Hepatocyte (in vitro differentiated cells): ENCODE measurements at regions not wholly inside any gene's neighbourhood (a gene's known extent, or its start where the extent isn't known, plus 50 kb on each side); places are given as distances from the start of the nearest gene placed in this dataset.

Experiments used
- EZH2 ChIP-seq: fragments of 200-600 bp; sonication (generic); IDR thresholded peaks from 2 replicates; pipeline ENCODE4 v1.6.1; 2016; ENCODE audit warnings: antibody characterized with exemption, mild to moderate bottlenecking, borderline replicate concordance
- TF ChIP-seq, protein P1 (sequence below): fragments of 200-600 bp; sonication (generic); IDR thresholded peaks from 2 replicates; pipeline ENCODE4 v1.5.1; 2016; ENCODE audit warnings: antibody characterized with exemption, mild to moderate bottlenecking; ENCODE audit not compliant: poor library complexity

DNA sequence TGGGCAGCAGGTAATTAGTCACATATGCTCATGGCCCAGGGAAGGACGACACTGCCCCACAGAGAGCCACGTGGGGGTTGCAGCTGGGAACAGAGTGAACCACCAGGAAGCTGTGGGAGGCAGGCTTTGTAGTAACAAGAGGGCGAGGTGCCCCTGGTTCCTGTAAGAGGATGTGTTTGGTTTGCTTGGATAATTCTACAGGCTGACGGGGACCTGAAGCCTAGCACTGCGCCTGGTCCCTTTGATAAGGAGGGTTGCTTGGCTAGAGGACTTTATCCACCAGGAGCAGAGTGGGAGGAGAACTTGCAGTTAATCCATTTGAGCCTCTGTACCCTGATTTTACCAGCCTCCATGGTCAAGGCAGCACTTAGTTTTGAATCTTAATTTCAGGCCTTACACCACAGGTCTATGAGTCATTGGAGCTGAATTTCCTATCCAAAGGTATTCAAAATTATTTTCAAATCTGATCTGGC is 67.4 kb upstream of the CLDN10 start:
- TF ChIP-seq, protein P1, sequence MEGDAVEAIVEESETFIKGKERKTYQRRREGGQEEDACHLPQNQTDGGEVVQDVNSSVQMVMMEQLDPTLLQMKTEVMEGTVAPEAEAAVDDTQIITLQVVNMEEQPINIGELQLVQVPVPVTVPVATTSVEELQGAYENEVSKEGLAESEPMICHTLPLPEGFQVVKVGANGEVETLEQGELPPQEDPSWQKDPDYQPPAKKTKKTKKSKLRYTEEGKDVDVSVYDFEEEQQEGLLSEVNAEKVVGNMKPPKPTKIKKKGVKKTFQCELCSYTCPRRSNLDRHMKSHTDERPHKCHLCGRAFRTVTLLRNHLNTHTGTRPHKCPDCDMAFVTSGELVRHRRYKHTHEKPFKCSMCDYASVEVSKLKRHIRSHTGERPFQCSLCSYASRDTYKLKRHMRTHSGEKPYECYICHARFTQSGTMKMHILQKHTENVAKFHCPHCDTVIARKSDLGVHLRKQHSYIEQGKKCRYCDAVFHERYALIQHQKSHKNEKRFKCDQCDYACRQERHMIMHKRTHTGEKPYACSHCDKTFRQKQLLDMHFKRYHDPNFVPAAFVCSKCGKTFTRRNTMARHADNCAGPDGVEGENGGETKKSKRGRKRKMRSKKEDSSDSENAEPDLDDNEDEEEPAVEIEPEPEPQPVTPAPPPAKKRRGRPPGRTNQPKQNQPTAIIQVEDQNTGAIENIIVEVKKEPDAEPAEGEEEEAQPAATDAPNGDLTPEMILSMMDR = no peak
- no peak for TF ChIP-seq EZH2
